Right cardiac atrium (tissue), 5 donors: ENCODE measurements at regions not wholly inside any gene's neighbourhood (a gene's known extent, or its start where the extent isn't known, plus 50 kb on each side); places are given as distances from the start of the nearest gene placed in this dataset.

ENCODE experiments used
- ATAC-seq, 2 donors: fragments of 200-7000 bp; cut with Tn5 transposase; one replicate each; pipeline versions ENCODE4 v1.8.0 to v1.9.1; 2020; ENCODE audit warnings: moderate library complexity in 2 of 2, mild to moderate bottlenecking in 1 of 2
- DNase-seq, 3 donors: peaks; one replicate each; pipeline ENCODE4 v3.0.0-alpha.2; 2020
- H3K27ac ChIP-seq: one replicate; pipeline ENCODE4 v1.5.1; 2013; ENCODE audit warnings: mild to moderate bottlenecking, low read length, control low read depth, moderate library complexity
- H3K27me3 ChIP-seq: one replicate; pipeline ENCODE4 v1.6.1; 2013; ENCODE audit not compliant: control insufficient read depth, insufficient read depth
- H3K4me1 ChIP-seq: one replicate; pipeline ENCODE4 v1.6.1; 2013; ENCODE audit warnings: low read length; ENCODE audit not compliant: control insufficient read depth, insufficient read depth
- H3K4me3 ChIP-seq: one replicate; pipeline ENCODE4 v1.5.1; 2013; ENCODE audit warnings: low read length, control low read depth
- H3K9me3 ChIP-seq: one replicate; pipeline ENCODE4 v1.6.1; 2013; ENCODE audit warnings: low read length; ENCODE audit not compliant: control insufficient read depth
- WGBS: extraction: QIAGEN DNeasy Blood & Tissue Kit; methylation state at CpG from one replicate; pipeline ENCODE4 v1.1.7; 2013; 5-methylcytosine and 5-hydroxymethylcytosine counted together
- intact Hi-C, 4 donors: fragments of 100-400 bp; cut with DNase I; formaldehyde crosslinking; loops; one replicate each; pipeline versions ENCODE4 v1.11.0 to v1.14.0; 2022 to 2023
- donor health status: healthy with polysubstance abuse.
- donor health status: DM: no; HTN: yes; CAD: no.
- donor health status: DM: no; HTN: no; CAD: no.
- donor health status: DM: no; HTN: yes; CAD: no; lungs with severe emphysema.
- donor health status: DM: yes; HTN: yes; CAD: no.

DNA sequence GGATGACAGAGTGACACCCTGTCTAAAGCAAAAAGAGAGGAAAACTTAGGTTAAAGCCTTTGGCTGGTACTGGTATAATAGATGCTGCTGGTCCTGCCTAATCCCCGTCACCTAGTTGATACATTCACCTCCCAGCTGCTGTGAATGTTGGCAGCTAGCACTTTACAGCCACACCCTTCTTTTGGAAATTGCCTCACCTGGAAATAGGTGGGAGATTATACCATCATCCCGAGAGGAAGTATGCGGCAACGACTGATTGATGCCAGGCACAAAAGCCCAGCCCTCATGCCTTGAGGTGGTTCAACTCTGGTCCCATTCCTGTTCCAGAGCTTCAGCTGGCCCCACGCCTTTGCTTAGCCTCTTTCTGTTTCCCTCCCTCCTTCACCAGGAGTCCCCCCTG is 53.2 kb upstream of the SIAH1 start:
- 84% methylated on average over 5 of the region's 5 CpGs for WGBS
- no peak for ATAC-seq
- H3K27ac ChIP-seq: no peak overlapping the region
- intact Hi-C loops: no loop called here
- no peak overlapping the region for H3K4me3 ChIP-seq
- H3K27me3 ChIP-seq: no peaks in the 10 kb centered on the region
- DNase-seq: no peak
- no peaks in the 10 kb centered on the region for H3K4me1 ChIP-seq
- no peaks in the 10 kb centered on the region for H3K9me3 ChIP-seq

DNA sequence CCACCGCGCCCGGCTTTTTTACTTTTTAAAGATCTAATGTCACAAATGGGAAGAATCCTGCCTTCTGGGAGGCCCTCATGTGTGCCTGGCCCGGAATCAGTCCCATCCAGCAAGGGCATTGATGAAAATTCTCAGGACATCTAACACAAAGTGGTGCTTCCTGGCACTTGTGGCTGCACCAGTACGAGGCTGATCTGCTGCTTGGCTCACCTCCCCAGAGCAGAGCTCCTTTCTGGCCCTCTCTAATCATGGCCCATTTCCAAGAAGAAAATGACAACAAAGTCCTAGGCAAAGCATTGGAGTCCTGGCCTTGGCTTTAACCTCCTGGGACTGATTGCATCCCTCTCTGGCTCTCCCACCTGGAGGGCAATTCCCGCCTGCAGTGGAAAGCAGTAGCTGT is 50.7 kb upstream of the SIAH1 start:
- Histone ChIP-seq H3K4me1 (no peaks in the 10 kb centered on the region), H3K9me3 (no peaks in the 10 kb centered on the region), H3K27ac (no peak overlapping the region), H3K27me3 (no peaks in the 10 kb centered on the region), H3K4me3 (no peak overlapping the region)
- DNase-seq (no peak), ATAC-seq (no peak)
- 77% methylated on average over 6 of the region's 6 CpGs for WGBS
- intact Hi-C loops: no loop called here

DNA sequence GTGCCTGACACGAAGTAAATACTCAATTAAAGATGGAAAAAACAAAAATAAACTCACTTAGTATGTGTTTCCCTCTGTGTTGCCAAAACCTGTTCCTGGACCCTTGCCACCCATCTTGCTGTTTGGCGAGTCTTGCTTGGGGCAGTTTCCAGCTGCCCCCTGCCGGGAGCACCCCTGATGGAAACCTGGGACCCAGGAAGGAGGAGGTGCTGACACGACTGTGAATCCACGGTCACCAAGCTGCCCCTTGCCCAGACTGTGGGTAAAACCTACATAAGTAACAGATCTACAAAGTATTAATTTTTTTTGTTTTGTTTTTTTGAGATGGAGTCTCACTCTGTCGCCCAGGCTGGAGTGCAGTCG is 50.1 kb upstream of the SIAH1 start:
- intact Hi-C loops: no loop called here
- H3K4me3 ChIP-seq: no peak overlapping the region
- 76% methylated on average over 7 of the region's 7 CpGs for WGBS
- no peaks in the 10 kb centered on the region for H3K4me1 ChIP-seq
- H3K27ac ChIP-seq: no peak overlapping the region
- H3K9me3 ChIP-seq: no peaks in the 10 kb centered on the region
- no peak for DNase-seq
- H3K27me3 ChIP-seq: no peaks in the 10 kb centered on the region
- no peak for ATAC-seq
